SU-DHL-6 (cell line): ENCODE measurements at regions not wholly inside any gene's neighbourhood (a gene's known extent, or its start where the extent isn't known, plus 50 kb on each side); places are given as distances from the start of the nearest gene placed in this dataset.

Experiments used
- H2AFZ ChIP-seq: fragments of 200-600 bp; sonication (generic); 2 replicates; pipeline ENCODE4 v1.6.1; 2014; ENCODE audit warnings: low read depth, mild to moderate bottlenecking, moderate library complexity, mixed read lengths, antibody characterized with exemption, low read length; ENCODE audit not compliant: severe bottlenecking
- H3F3A ChIP-seq: fragments of 200-600 bp; shearing (Covaris generic); 2 replicates; pipeline ENCODE4 v1.6.0; 2016; ENCODE audit warnings: antibody characterized with exemption, mild to moderate bottlenecking; ENCODE audit not compliant: insufficient read depth
- H3K27ac ChIP-seq: fragments of 200-600 bp; sonication (generic); 2 replicates; pipeline ENCODE4 v1.5.1; 2016; ENCODE audit warnings: low read depth, mild to moderate bottlenecking, low read length, moderate library complexity, mixed read lengths
- H3K27me3 ChIP-seq: fragments of 200-600 bp; sonication (generic), shearing (Covaris generic); 2 replicates; pipeline ENCODE4 v1.6.0; 2014; ENCODE audit warnings: mild to moderate bottlenecking, low read length
- H3K36me3 ChIP-seq: fragments of 200-600 bp; sonication (generic); 2 replicates; pipeline ENCODE4 v1.6.1; 2014; ENCODE audit warnings: mild to moderate bottlenecking, low read length, mixed read lengths
- H3K4me2 ChIP-seq: fragments of 300-600, 200-600 bp; shearing (Covaris generic), sonication (generic); 2 replicates; pipeline ENCODE4 v1.6.0; 2014; ENCODE audit warnings: low read length, low read depth, mild to moderate bottlenecking; ENCODE audit not compliant: poor library complexity, severe bottlenecking
- H3K4me3 ChIP-seq: fragments of 200-600 bp; sonication (generic); 2 replicates; pipeline ENCODE4 v1.5.1; 2014; ENCODE audit warnings: antibody characterized with exemption, low read length, mild to moderate bottlenecking, mixed read lengths; ENCODE audit not compliant: insufficient read depth, poor library complexity, severe bottlenecking
- H3K79me2 ChIP-seq: fragments of 200-600 bp; sonication (generic); 2 replicates; pipeline ENCODE4 v1.6.1; 2014; ENCODE audit warnings: mild to moderate bottlenecking, low read length, moderate library complexity; ENCODE audit not compliant: insufficient read depth
- H3K9ac ChIP-seq: fragments of 200-600 bp; sonication (generic); 2 replicates; pipeline ENCODE4 v1.7.0; 2014; ENCODE audit warnings: mild to moderate bottlenecking, low read length
- H3K9me2 ChIP-seq: fragments of 200-600 bp; sonication (generic); replicated peaks from 2 replicates; pipeline ENCODE4 v1.6.1; 2014; ENCODE audit warnings: low read length; ENCODE audit not compliant: insufficient read depth
- H3K9me3 ChIP-seq: fragments of 200-600 bp; sonication (generic); 2 replicates; pipeline ENCODE4 v1.6.1; 2014; ENCODE audit warnings: low read length, mixed read lengths; ENCODE audit not compliant: insufficient read depth
- H4K20me1 ChIP-seq: fragments of 200-600 bp; sonication (generic); 2 replicates; pipeline ENCODE4 v1.6.1; 2014; ENCODE audit warnings: low read depth, mild to moderate bottlenecking, antibody characterized with exemption, low read length, moderate library complexity, mixed read lengths
- EZH2phosphoT487 ChIP-seq: fragments of 200-600 bp; sonication (generic), shearing (Covaris generic); conservative IDR thresholded peaks from 2 replicates; pipeline ENCODE4 v1.6.1; 2018; ENCODE audit warnings: mild to moderate bottlenecking, antibody characterized with exemption, low read length, moderate library complexity, mixed read lengths
- TF ChIP-seq, protein P1 (sequence below): fragments of 200-600 bp; sonication (generic); IDR thresholded peaks from one replicate; pipeline ENCODE4 v1.5.1; 2017; ENCODE audit warnings: antibody characterized with exemption, mild to moderate bottlenecking, low read length, moderate library complexity; ENCODE audit not compliant: insufficient read depth, poor library complexity, severe bottlenecking

DNA sequence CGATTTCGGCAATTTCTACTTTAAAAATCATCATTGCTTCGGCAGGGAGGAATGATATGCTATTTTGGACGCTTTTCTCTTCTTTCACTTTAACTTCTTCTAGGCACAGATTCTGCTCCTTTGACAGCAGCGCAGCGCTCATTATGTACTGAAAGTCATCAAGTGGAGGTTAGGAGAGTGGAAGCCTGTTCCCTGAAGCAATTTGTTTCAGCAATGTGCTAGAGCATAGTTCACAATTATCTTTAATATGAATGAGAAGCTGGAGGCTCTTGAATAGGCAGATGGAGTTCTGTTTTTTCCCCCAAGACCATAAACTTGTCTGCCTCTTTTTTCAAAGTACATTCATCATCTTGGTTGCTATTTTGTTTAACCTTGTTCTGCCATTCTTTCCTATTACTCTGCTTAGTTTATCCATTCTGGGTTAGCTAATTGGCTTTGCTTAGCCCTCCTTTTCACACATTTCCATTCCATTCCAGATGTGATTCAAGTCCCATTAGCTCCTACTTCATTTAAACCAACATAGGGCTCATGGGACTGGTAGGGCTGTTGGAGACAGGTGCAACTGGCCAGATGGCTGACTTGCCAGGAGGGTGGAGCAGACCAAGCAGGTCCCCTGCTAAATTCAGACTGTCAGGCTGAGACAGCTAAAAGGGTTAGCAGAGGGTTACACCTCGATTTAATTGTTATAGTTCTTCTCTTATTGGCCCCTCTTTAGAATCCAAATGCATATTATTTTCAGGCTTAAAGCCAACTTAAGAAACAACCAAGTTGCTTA lies 534.7 kb upstream of the CBLB start:
- TF ChIP-seq EZH2phosphoT487 = no peak
- TF ChIP-seq, protein P1, sequence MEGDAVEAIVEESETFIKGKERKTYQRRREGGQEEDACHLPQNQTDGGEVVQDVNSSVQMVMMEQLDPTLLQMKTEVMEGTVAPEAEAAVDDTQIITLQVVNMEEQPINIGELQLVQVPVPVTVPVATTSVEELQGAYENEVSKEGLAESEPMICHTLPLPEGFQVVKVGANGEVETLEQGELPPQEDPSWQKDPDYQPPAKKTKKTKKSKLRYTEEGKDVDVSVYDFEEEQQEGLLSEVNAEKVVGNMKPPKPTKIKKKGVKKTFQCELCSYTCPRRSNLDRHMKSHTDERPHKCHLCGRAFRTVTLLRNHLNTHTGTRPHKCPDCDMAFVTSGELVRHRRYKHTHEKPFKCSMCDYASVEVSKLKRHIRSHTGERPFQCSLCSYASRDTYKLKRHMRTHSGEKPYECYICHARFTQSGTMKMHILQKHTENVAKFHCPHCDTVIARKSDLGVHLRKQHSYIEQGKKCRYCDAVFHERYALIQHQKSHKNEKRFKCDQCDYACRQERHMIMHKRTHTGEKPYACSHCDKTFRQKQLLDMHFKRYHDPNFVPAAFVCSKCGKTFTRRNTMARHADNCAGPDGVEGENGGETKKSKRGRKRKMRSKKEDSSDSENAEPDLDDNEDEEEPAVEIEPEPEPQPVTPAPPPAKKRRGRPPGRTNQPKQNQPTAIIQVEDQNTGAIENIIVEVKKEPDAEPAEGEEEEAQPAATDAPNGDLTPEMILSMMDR = no peak
- peak overlapping the region; percentile 62 for H2AFZ ChIP-seq
- no peaks in the 10 kb centered on the region for H4K20me1 ChIP-seq
- peak overlapping the region; percentile 29 for H3K4me2 ChIP-seq
- H3K36me3 ChIP-seq = no peaks in the 10 kb centered on the region
- H3K9me3 ChIP-seq = no peaks in the 10 kb centered on the region
- no peak overlapping the region for H3K4me3 ChIP-seq
- H3K27me3 ChIP-seq = no peaks in the 10 kb centered on the region
- H3K79me2 ChIP-seq = no peaks in the 10 kb centered on the region
- H3F3A ChIP-seq = no peaks in the 10 kb centered on the region
- no peak overlapping the region for H3K9ac ChIP-seq
- peak overlapping the region; percentile 17; the same call in 1 of the 2 replicates for H3K27ac ChIP-seq
- H3K9me2 ChIP-seq = no peaks in the 10 kb centered on the region

DNA sequence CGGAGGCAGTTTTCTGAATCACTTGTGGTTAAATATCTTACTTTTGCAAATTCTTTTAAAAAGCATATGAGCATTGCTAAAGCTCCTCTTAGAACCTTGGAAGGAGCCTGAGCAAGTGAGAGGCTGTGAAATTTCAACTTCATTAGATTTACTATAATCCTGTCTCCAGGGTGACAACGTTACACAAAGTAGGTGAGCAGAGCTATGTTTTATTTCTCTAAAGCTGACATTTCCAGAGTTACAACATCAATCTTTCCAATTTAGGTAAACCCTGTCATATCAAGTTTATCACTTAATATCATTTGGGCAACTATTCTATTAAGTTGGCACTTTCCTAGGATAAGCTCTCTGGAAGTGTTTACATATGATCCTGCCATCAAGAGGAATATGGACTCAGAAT lies 544.9 kb upstream of the CBLB start:
- Histone ChIP-seq H3K4me2 (no peak overlapping the region), H3K4me3 (no peak overlapping the region), H3F3A (no peaks in the 10 kb centered on the region), H2AFZ (no peak overlapping the region), H3K36me3 (no peaks in the 10 kb centered on the region), H3K27me3 (no peaks in the 10 kb centered on the region), H3K9ac (no peak overlapping the region), H3K9me2 (no peaks in the 10 kb centered on the region), H3K79me2 (no peaks in the 10 kb centered on the region), H4K20me1 (no peaks in the 10 kb centered on the region), H3K27ac (no peak overlapping the region), H3K9me3 (no peaks in the 10 kb centered on the region)
- TF ChIP-seq, protein P1 = no peak
- no peak for TF ChIP-seq EZH2phosphoT487

DNA sequence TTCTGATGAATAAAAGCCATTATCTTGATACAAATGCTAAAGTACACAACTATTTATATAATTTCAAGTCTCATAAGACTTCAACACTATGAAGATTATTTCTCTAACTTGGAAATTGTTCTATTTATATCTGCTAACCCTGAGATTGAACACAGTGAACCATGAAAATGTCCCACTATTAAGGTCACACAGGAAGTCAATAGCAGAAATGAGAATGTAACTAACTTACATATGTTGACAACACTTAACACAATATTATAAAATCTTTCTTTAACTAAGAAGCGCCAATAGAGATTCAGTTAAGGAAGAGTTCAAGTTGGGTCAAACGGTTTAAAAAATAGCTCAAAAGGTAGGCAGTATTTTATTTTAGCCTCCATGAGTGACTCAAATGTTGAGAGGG lies 551.8 kb upstream of the CBLB start:
- peak overlapping the region; percentile 28 for H3K4me2 ChIP-seq
- H3K4me3 ChIP-seq = no peak overlapping the region
- no peaks in the 10 kb centered on the region for H3F3A ChIP-seq
- TF ChIP-seq, protein P1 = no peak
- no peak for TF ChIP-seq EZH2phosphoT487
- H3K9ac ChIP-seq = no peak overlapping the region
- H3K79me2 ChIP-seq = no peaks in the 10 kb centered on the region
- H3K9me2 ChIP-seq = no peaks in the 10 kb centered on the region
- no peak overlapping the region for H3K27ac ChIP-seq
- no peaks in the 10 kb centered on the region for H3K9me3 ChIP-seq
- H2AFZ ChIP-seq = peak overlapping the region; percentile 46
- no peaks in the 10 kb centered on the region for H3K27me3 ChIP-seq
- no peaks in the 10 kb centered on the region for H4K20me1 ChIP-seq
- no peaks in the 10 kb centered on the region for H3K36me3 ChIP-seq
